ENCODE measurements at regions not wholly inside any gene's neighbourhood (a gene's known extent, or its start where the extent isn't known, plus 50 kb on each side); places are given as distances from the start of the nearest gene placed in this dataset.
"Not testable (repeated sequence)": the region's sequence is repeated elsewhere in the genome, so short reads cannot be mapped to it uniquely, and the experiment has no call there.

- no peak for DNase-seq (ENCODE audit: extremely low read depth, low read depth, low spot score)
Observed at GRCh38 chr13:23087880-23088279, 92.9 kb upstream of the SGCG start.

GRCh38 chr13:23098161-23098907, 82.4 kb upstream of the SGCG start:
- DNase-seq (ENCODE audit: extremely low read depth, low read depth, low spot score), result no peak

DNA sequence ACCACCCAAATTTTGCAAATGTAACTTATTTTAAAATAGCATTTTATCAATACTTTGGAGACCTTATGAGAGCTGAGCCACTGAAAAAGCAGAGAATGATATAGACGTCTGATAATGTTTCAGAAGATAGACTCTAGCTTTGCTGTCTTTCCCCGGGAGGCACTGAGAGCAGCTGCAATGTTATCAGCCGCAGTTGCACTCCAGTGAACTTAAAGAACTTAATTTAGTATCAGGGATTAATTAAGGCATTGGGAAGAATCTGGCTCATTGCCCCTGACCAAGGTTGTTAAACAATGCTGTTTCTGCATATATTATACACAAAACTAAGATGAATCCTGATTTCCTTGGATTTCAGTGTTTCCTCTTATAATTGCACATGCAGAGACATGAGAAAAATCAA, 75.7 kb upstream of the SGCG start:
- no peak for DNase-seq (ENCODE audit: extremely low read depth, low read depth, low spot score)

- DNase-seq (ENCODE audit: extremely low read depth, low read depth, low spot score), result no peak
Observed at GRCh38 chr13:23107665-23108064, 73.1 kb upstream of the SGCG start.

DNA sequence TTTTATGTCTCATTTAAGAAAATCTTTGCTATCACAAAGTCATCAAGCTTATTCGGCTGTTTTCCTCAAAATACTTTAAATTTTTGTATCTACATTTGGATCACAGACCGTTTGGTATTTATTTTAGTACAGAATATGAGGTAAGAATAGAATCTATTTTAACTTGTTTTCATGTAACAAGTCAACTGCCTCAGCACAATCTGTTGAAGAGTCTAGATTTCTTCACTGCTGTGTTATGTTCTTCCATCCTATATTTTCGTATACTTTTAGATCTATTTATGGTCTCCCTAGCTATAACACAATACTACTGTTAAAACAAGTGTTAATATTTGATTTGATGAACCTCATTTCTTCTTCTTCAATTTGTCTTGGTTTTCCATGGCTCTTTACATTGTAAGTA, 61.6 kb upstream of the SGCG start:
- DNase-seq (ENCODE audit: extremely low read depth, low read depth, low spot score), result no peak

- not testable (repeated sequence) for DNase-seq (ENCODE audit: extremely low read depth, low read depth, low spot score)
Observed at GRCh38 chr13:23127540-23127939, 53.2 kb upstream of the SGCG start.

GRCh38 chr13:23129331-23129730, 51.4 kb upstream of the SGCG start:
- DNase-seq (ENCODE audit: extremely low read depth, low read depth, low spot score), result no peak

Data from glomerular endothelial cell (primary cell).